ENCODE measurements at regions not wholly inside any gene's neighbourhood (a gene's known extent, or its start where the extent isn't known, plus 50 kb on each side); places are given as distances from the start of the nearest gene placed in this dataset.

DNA sequence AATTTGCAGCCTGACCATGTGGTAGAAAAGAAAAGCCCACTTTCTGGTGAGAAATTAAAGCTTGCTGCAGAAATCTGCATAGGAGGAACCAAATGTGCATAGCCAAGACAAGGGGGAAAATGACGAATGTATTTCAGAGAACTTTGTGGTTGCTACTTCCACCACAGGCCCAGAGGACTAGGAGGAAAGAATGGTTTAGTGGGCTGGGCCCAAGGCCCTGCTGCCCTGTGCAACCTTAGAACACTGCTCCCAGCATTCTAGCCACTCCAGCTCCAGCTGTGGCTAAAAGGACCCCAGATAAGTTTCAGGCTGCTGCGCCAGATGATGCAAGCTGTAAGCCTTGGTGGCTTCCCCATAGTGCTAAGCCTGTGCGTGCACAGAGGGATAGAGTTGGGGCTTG, 764.3 kb downstream of the SLC6A15 start:
- no peak overlapping the region for H4K8ac ChIP-seq (ENCODE audit: extremely low read depth, insufficient read depth, low read length)

More for the DNA sequence above, 764.3 kb downstream of the SLC6A15 start:
- Histone ChIP-seq H4K20me1 (replicated peaks in 1 of 2; ENCODE audit: control insufficient read depth in 1 of 2, insufficient read depth in 2 of 2, low read length in 2 of 2) (no peaks in the 10 kb centered on the region), H2AFZ (ENCODE audit: low read length) (no peak overlapping the region), H3K56ac (replicated peaks; ENCODE audit: insufficient read length, low read depth, low read length) (no peak overlapping the region), H3K27ac (ENCODE audit: low read depth, low read length) (no peak overlapping the region), H3K79me2 (ENCODE audit: control insufficient read depth in 1 of 2, insufficient read depth in 2 of 2, low read length in 2 of 2) (no peaks in the 10 kb centered on the region), H3K9ac (replicated peaks in 1 of 4; ENCODE audit: extremely low read depth in 1 of 4, low read depth in 3 of 4, low read length in 3 of 4) (no peak overlapping the region), H3K4ac (replicated peaks; ENCODE audit: insufficient read length, low read depth, low read length) (no peak overlapping the region), H2BK120ac (replicated peaks; ENCODE audit: low read depth, low read length) (no peak overlapping the region), H2AK5ac (ENCODE audit: low read depth, low read length) (no peak overlapping the region), H4K5ac (ENCODE audit: insufficient read length, low read depth, low read length) (no peak overlapping the region), H2BK5ac (ENCODE audit: low read depth, low read length) (no peak overlapping the region), H2BK20ac (ENCODE audit: low read length) (no peak overlapping the region), H3K14ac (ENCODE audit: insufficient read length) (no peak overlapping the region), H3K4me3 (ENCODE audit: extremely low read depth in 1 of 4, insufficient read depth in 2 of 4, low read depth in 3 of 4, low read length in 4 of 4) (no peak overlapping the region), H3K23me2 (ENCODE audit: low read depth, low read length) (no peaks in the 10 kb centered on the region; the same call in 1 of the 2 replicates), H3K79me1 (ENCODE audit: low read depth, low read length) (no peaks in the 10 kb centered on the region), H3K27me3 (replicated peaks in 1 of 4; ENCODE audit: control insufficient read depth in 3 of 4, extremely low read depth in 1 of 4, insufficient read depth in 3 of 4, low read length in 3 of 4) (no peaks in the 10 kb centered on the region), H2BK15ac (ENCODE audit: low read length) (no peak overlapping the region), H3K36me3 (ENCODE audit: control insufficient read depth in 2 of 4, insufficient read depth in 4 of 4, low read length in 3 of 4) (no peaks in the 10 kb centered on the region), H3K9me3 (ENCODE audit: insufficient read depth in 2 of 2, low read depth in 1 of 2, low read length in 1 of 2) (peaks cover 6 to 10% of the 10 kb centered on the region in 2 experiments; a peak in 2 of 4 replicates), H4K91ac (replicated peaks; ENCODE audit: insufficient read length, low read length) (no peak overlapping the region), H3K4me1 (replicated peaks in 1 of 4; ENCODE audit: control insufficient read depth in 3 of 4, insufficient read depth in 4 of 4, low read length in 3 of 4) (no peaks in the 10 kb centered on the region), H3K4me2 (ENCODE audit: insufficient read depth in 1 of 2, low read depth in 2 of 2, low read length in 2 of 2) (no peak overlapping the region), H3K23ac (ENCODE audit: insufficient read length) (no peak overlapping the region), H2BK12ac (ENCODE audit: low read depth, low read length) (no peak overlapping the region), H3K18ac (ENCODE audit: extremely low read depth, low read length) (no peak overlapping the region)
- no peak for DNase-seq (ENCODE audit: low read depth in 1 of 2, low spot score in 2 of 2)
- WGBS, 2 experiments (ENCODE audit: extremely low coverage in 1 of 2, insufficient coverage in 1 of 2, insufficient read length in 1 of 2, insufficient replicate concordance in 2 of 2, low coverage in 1 of 2, low lambda C conversion rate in 2 of 2, missing lambda C conversion rate in 1 of 2): 96% methylated on average over 3 of the region's 3 CpGs; no CpG with 5 or more reads in 1 of the 2 experiments
- TF ChIP-seq RAD21 (IDR thresholded peaks at IDR 0.05 in 1 of 2, conservative IDR thresholded peaks at IDR 0.05 in 1 of 2; ENCODE audit: low read depth in 2 of 2, low read length in 2 of 2): no peak
- TF ChIP-seq, protein P1, sequence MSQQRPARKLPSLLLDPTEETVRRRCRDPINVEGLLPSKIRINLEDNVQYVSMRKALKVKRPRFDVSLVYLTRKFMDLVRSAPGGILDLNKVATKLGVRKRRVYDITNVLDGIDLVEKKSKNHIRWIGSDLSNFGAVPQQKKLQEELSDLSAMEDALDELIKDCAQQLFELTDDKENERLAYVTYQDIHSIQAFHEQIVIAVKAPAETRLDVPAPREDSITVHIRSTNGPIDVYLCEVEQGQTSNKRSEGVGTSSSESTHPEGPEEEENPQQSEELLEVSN (IDR thresholded peaks at IDR 0.05): no peak
- TF ChIP-seq GABPA (IDR thresholded peaks at IDR 0.05; ENCODE audit: borderline replicate concordance, insufficient read depth, low read length): no peak
- TF ChIP-seq EZH2 (IDR thresholded peaks at IDR 0.05; ENCODE audit: low read depth, low read length, severe bottlenecking): no peak
- no peak for TF ChIP-seq CEBPB (IDR thresholded peaks at IDR 0.05; ENCODE audit: low read depth, low read length)
- ChIA-PET POLR2A (ENCODE audit: partially characterized antibody) (no interaction called here), CTCF (ENCODE audit: partially characterized antibody) (no interaction called here)
- no peak for FAIRE-seq

All from H1 (cell line).